Loucy (cell line): ENCODE measurements at regions not wholly inside any gene's neighbourhood (a gene's known extent, or its start where the extent isn't known, plus 50 kb on each side); places are given as distances from the start of the nearest gene placed in this dataset.

Source experiments
- H2AFZ ChIP-seq: fragments of 200-600 bp; sonication (generic); 2 replicates; pipeline ENCODE4 v1.6.0; 2016; ENCODE audit warnings: antibody characterized with exemption, mild to moderate bottlenecking, low read length, moderate library complexity
- H3F3A ChIP-seq: fragments of 200-600 bp; 2 replicates; pipeline ENCODE4 v1.6.0; 2016; ENCODE audit warnings: antibody characterized with exemption, low read depth, mild to moderate bottlenecking
- H3K27me3 ChIP-seq: fragments of 200-600 bp; sonication (generic); 2 replicates; pipeline ENCODE4 v1.6.1; 2014; ENCODE audit warnings: low read length, mild to moderate bottlenecking; ENCODE audit not compliant: insufficient read depth, poor library complexity, severe bottlenecking
- H3K36me3 ChIP-seq: fragments of 200-600 bp; sonication (generic); 2 replicates; pipeline ENCODE4 v1.6.1; 2016; ENCODE audit warnings: low read length; ENCODE audit not compliant: insufficient read depth
- H3K4me1 ChIP-seq: fragments of 200-600 bp; sonication (generic); 2 replicates; pipeline ENCODE4 v1.5.1; 2014; ENCODE audit warnings: low read length, mild to moderate bottlenecking; ENCODE audit not compliant: insufficient read depth, poor library complexity, severe bottlenecking
- H3K4me2 ChIP-seq: fragments of 200-600 bp; sonication (generic); 2 replicates; pipeline ENCODE4 v1.6.0; 2014; ENCODE audit warnings: antibody characterized with exemption, low read length, low read depth, mild to moderate bottlenecking; ENCODE audit not compliant: poor library complexity, severe bottlenecking
- H3K4me3 ChIP-seq: fragments of 200-600 bp; sonication (generic); 2 replicates; pipeline ENCODE4 v1.5.1; 2014; ENCODE audit warnings: low read length, mild to moderate bottlenecking, mixed read lengths; ENCODE audit not compliant: poor library complexity, severe bottlenecking
- H3K79me2 ChIP-seq: fragments of 200-600 bp; sonication (generic); 2 replicates; pipeline ENCODE4 v1.6.1; 2014; ENCODE audit warnings: low read length; ENCODE audit not compliant: insufficient read depth
- H3K9ac ChIP-seq: fragments of 200-600 bp; sonication (generic); 2 replicates; pipeline ENCODE4 v1.6.0; 2014; ENCODE audit warnings: mild to moderate bottlenecking, low read depth, low read length, moderate library complexity; ENCODE audit not compliant: poor library complexity, severe bottlenecking
- H3K9me2 ChIP-seq: fragments of 200-600 bp; sonication (generic); replicated peaks from 2 replicates; pipeline ENCODE4 v1.6.1; 2016; ENCODE audit warnings: low read depth, low read length, mixed read lengths
- H3K9me3 ChIP-seq: fragments of 200-600 bp; sonication (generic); 2 replicates; pipeline ENCODE4 v1.6.1; 2014; ENCODE audit warnings: mild to moderate bottlenecking, antibody characterized with exemption, low read length, low read depth; ENCODE audit not compliant: insufficient read depth
- H4K20me1 ChIP-seq: fragments of 200-600 bp; sonication (generic); 2 replicates; pipeline ENCODE4 v1.6.0; 2014; ENCODE audit warnings: antibody characterized with exemption, low read length, mild to moderate bottlenecking; ENCODE audit not compliant: insufficient read depth, poor library complexity, severe bottlenecking
- EZH2phosphoT487 ChIP-seq: fragments of 200-600 bp; IDR thresholded peaks from 2 replicates; pipeline ENCODE4 v1.6.1; 2018; ENCODE audit warnings: antibody characterized with exemption, mild to moderate bottlenecking, moderate library complexity, borderline replicate concordance
- TF ChIP-seq, protein P1 (sequence below): fragments of 200-600 bp; sonication (generic); conservative IDR thresholded peaks from 2 replicates; pipeline ENCODE4 v1.5.1; 2014; ENCODE audit warnings: mild to moderate bottlenecking, antibody characterized with exemption, low read length

- no peaks in the 10 kb centered on the region for H3K79me2 ChIP-seq
- H3K36me3 ChIP-seq: no peaks in the 10 kb centered on the region
- TF ChIP-seq EZH2phosphoT487: no peak
- H3K4me1 ChIP-seq: peaks cover 4% of the 10 kb centered on the region
- H3K9ac ChIP-seq: no peak overlapping the region
- no peak overlapping the region for H2AFZ ChIP-seq
- H3K27me3 ChIP-seq: no peaks in the 10 kb centered on the region
- no peaks in the 10 kb centered on the region for H4K20me1 ChIP-seq
- no peaks in the 10 kb centered on the region for H3K9me3 ChIP-seq
- no peaks in the 10 kb centered on the region for H3F3A ChIP-seq
- H3K9me2 ChIP-seq: no peaks in the 10 kb centered on the region
- H3K4me3 ChIP-seq: no peak overlapping the region
- no peak overlapping the region for H3K4me2 ChIP-seq
Measured at GRCh38 chr11:91921974-91922373, 302.6 kb upstream of the FAT3 start.

GRCh38 chr11:91913407-91913806 lies 311.2 kb upstream of the FAT3 start:
- no peaks in the 10 kb centered on the region for H3K27me3 ChIP-seq
- H3K9me2 ChIP-seq: no peaks in the 10 kb centered on the region
- no peak overlapping the region for H3K9ac ChIP-seq
- no peak overlapping the region for H3K4me3 ChIP-seq
- peaks cover 27% of the 10 kb centered on the region for H3K4me1 ChIP-seq
- no peaks in the 10 kb centered on the region for H3K79me2 ChIP-seq
- no peaks in the 10 kb centered on the region for H3K9me3 ChIP-seq
- no peaks in the 10 kb centered on the region for H4K20me1 ChIP-seq
- no peak overlapping the region for H3K4me2 ChIP-seq
- H2AFZ ChIP-seq: no peak overlapping the region
- TF ChIP-seq, protein P1, sequence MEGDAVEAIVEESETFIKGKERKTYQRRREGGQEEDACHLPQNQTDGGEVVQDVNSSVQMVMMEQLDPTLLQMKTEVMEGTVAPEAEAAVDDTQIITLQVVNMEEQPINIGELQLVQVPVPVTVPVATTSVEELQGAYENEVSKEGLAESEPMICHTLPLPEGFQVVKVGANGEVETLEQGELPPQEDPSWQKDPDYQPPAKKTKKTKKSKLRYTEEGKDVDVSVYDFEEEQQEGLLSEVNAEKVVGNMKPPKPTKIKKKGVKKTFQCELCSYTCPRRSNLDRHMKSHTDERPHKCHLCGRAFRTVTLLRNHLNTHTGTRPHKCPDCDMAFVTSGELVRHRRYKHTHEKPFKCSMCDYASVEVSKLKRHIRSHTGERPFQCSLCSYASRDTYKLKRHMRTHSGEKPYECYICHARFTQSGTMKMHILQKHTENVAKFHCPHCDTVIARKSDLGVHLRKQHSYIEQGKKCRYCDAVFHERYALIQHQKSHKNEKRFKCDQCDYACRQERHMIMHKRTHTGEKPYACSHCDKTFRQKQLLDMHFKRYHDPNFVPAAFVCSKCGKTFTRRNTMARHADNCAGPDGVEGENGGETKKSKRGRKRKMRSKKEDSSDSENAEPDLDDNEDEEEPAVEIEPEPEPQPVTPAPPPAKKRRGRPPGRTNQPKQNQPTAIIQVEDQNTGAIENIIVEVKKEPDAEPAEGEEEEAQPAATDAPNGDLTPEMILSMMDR: no peak
- no peak for TF ChIP-seq EZH2phosphoT487
- H3F3A ChIP-seq: no peaks in the 10 kb centered on the region
- no peaks in the 10 kb centered on the region for H3K36me3 ChIP-seq

GRCh38 chr11:91912322-91912721 lies 312.3 kb upstream of the FAT3 start:
- H3F3A ChIP-seq: no peaks in the 10 kb centered on the region
- no peak overlapping the region for H2AFZ ChIP-seq
- H3K27me3 ChIP-seq: no peaks in the 10 kb centered on the region
- H4K20me1 ChIP-seq: no peaks in the 10 kb centered on the region
- no peak overlapping the region for H3K4me2 ChIP-seq
- H3K79me2 ChIP-seq: no peaks in the 10 kb centered on the region
- H3K9ac ChIP-seq: no peak overlapping the region
- H3K4me3 ChIP-seq: no peak overlapping the region
- no peak for TF ChIP-seq EZH2phosphoT487
- TF ChIP-seq, protein P1: no peak
- H3K4me1 ChIP-seq: peaks cover 27% of the 10 kb centered on the region
- H3K9me2 ChIP-seq: no peaks in the 10 kb centered on the region
- no peaks in the 10 kb centered on the region for H3K9me3 ChIP-seq
- no peaks in the 10 kb centered on the region for H3K36me3 ChIP-seq

DNA sequence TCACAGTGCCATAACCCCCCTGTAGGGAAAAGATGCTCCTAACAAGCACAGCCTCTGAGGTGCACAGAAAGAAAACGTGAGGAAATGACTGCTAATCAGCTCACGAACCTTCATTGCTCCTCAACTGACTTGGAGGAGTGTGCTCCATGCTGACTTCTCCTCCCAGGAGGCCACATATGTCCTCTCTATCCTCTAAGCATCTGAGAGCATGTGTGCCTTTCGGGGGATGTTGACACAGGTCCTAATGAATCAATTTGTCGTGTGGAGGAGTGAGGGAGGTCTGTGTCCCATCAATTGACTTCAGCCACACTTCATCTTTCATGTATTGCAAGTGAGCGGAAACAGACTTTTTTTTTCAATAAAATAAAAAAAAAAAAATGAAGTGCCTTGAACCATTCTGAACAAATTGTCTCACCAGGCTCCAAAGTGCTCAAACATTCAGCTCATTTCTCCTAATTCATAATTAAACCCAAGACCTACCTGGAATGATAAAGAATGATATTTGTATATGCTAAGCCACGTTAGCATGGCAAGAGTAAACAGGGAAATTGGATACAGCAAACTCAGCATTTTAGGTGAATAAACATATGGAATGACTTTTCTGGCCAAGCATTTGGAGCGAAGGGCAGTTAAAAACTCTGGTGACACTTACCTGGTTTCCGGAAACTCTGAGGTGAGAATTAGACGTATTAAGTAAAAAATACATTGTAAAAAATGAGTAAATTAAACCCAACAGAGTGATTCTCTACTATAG lies 317.6 kb upstream of the FAT3 start:
- H2AFZ ChIP-seq: no peak overlapping the region
- H3K4me3 ChIP-seq: no peak overlapping the region
- H3K36me3 ChIP-seq: no peaks in the 10 kb centered on the region
- no peaks in the 10 kb centered on the region for H3K9me2 ChIP-seq
- no peaks in the 10 kb centered on the region for H3F3A ChIP-seq
- H3K9me3 ChIP-seq: no peaks in the 10 kb centered on the region
- no peaks in the 10 kb centered on the region for H3K27me3 ChIP-seq
- no peak overlapping the region for H3K4me2 ChIP-seq
- no peaks in the 10 kb centered on the region for H3K79me2 ChIP-seq
- TF ChIP-seq, protein P1: no peak
- no peak for TF ChIP-seq EZH2phosphoT487
- no peaks in the 10 kb centered on the region for H4K20me1 ChIP-seq
- peaks cover 10% of the 10 kb centered on the region for H3K4me1 ChIP-seq
- H3K9ac ChIP-seq: no peak overlapping the region
